HepG2 (cell line): ENCODE measurements at regions not wholly inside any gene's neighbourhood (a gene's known extent, or its start where the extent isn't known, plus 50 kb on each side); places are given as distances from the start of the nearest gene placed in this dataset.

Source experiments
- ATAC-seq: fragments of 200-7000 bp; cut with Tn5 transposase; 3 replicates; pipeline ENCODE4 v1.9.1; 2020; ENCODE audit warnings: mild to moderate bottlenecking, moderate library complexity
- BruUV-seq: library from RNA; stranded (reverse); fragments of 400-500 nt; replicated peaks from 2 replicates; lab custom pipeline; 2021; lab: Mats Ljungman, UMichigan
- CTCF ChIA-PET: fragments of 300-600 bp; formaldehyde crosslinking; extraction: SDS; loops from one replicate; lab custom pipeline; 2021; ENCODE audit warnings: low total read pairs, inconsistent platforms, low intra/inter-chr PET ratio; lab: Yijun Ruan, JAX
- POLR2A ChIA-PET: fragments of 350-600 bp; sonication (Branson Sonifier 250); formaldehyde crosslinking; loops from one replicate; lab custom pipeline; 2020; ENCODE audit warnings: antibody characterized with exemption, inconsistent platforms; lab: Yijun Ruan, JAX
- DNase-seq: peaks from one replicate; pipeline ENCODE4 v3.0.0-alpha.2; 2015; ENCODE audit warnings: low spot score
- FAIRE-seq: peaks from 3 replicates; lab custom pipeline; 2011; peaks lifted over from hg19 to GRCh38; lab: Jason Lieb, UNC
- H2AFZ ChIP-seq: one replicate; pipeline ENCODE4 v1.6.1; 2011; ENCODE audit warnings: low read length, inconsistent platforms
- H3K27ac ChIP-seq: fragments of 300-600 bp; 3 replicates; pipeline ENCODE4 v1.8.0; 2011; ENCODE audit warnings: mixed run types, mild to moderate bottlenecking, mixed read lengths, low read length, inconsistent platforms; ENCODE audit not compliant: insufficient read depth; ENCODE audit errors: extremely low read length
- H3K27me3 ChIP-seq, 2 experiments: fragments of 200-600 bp in 1 of 2; 2 replicates in 1 of 2; 3 replicates in 1 of 2; pipeline versions ENCODE4 v1.6.0 to v1.8.0; 2011; ENCODE audit warnings: low read length in 2 of 2, mild to moderate bottlenecking in 2 of 2, moderate library complexity in 2 of 2, inconsistent platforms in 1 of 2; ENCODE audit not compliant: insufficient read depth in 2 of 2, control insufficient read depth in 1 of 2
- H3K36me3 ChIP-seq, 2 experiments: fragments of 200-600 bp in 1 of 2; replicated peaks in 1 of 2; 2 replicates in 1 of 2; 3 replicates in 1 of 2; pipeline versions ENCODE4 v1.5.1 to v1.8.0; 2011; ENCODE audit warnings: low read length in 2 of 2, inconsistent platforms in 1 of 2; ENCODE audit not compliant: insufficient read depth in 2 of 2, control insufficient read depth in 1 of 2
- H3K4me1 ChIP-seq: 2 replicates; pipeline ENCODE4 v1.5.1; 2012; ENCODE audit warnings: low read length, inconsistent platforms; ENCODE audit not compliant: insufficient read depth
- H3K4me2 ChIP-seq: 2 replicates; pipeline ENCODE4 v1.6.0; 2011; ENCODE audit warnings: low read depth, low read length, inconsistent platforms
- H3K4me3 ChIP-seq, 3 experiments: fragments of 200-600 bp in 1 of 3; sonication (generic), shearing (Covaris generic) in 1 of 3; replicated peaks in 1 of 3; 2 replicates each; pipeline ENCODE4 v1.5.1; 2011 to 2016; ENCODE audit warnings: low read length in 3 of 3, inconsistent platforms in 2 of 3, low read depth in 2 of 3, mild to moderate bottlenecking in 2 of 3, control low read depth in 1 of 3, mixed read lengths in 1 of 3; ENCODE audit not compliant: insufficient read depth in 1 of 3
- H3K79me2 ChIP-seq: one replicate; pipeline ENCODE4 v1.6.1; 2011; ENCODE audit warnings: low read length, inconsistent platforms; ENCODE audit not compliant: insufficient read depth
- H3K9ac ChIP-seq: 2 replicates; pipeline ENCODE4 v1.6.0; 2011; ENCODE audit warnings: mild to moderate bottlenecking, low read depth, low read length, inconsistent platforms; ENCODE audit not compliant: insufficient read depth
- H3K9me3 ChIP-seq: 2 replicates; pipeline ENCODE4 v1.5.1; 2012; ENCODE audit warnings: mild to moderate bottlenecking, low read length
- H4K20me1 ChIP-seq: 2 replicates; pipeline ENCODE4 v1.6.0; 2011; ENCODE audit warnings: inconsistent platforms, mild to moderate bottlenecking, low read length, moderate library complexity; ENCODE audit not compliant: insufficient read depth
- CBX2 ChIP-seq, 2 experiments: fragments of 200-600 bp in 1 of 2; sonication (generic); formaldehyde crosslinking in 1 of 2; IDR thresholded peaks; 2 replicates each; pipeline versions ENCODE4 v1.7.0 to v1.8.1; 2018 to 2022; ENCODE audit warnings: low read depth in 2 of 2, low read length in 1 of 2, mild to moderate bottlenecking in 1 of 2, missing genetic modification reagents in 1 of 2
- EZH2 ChIP-seq: conservative IDR thresholded peaks from 2 replicates; pipeline ENCODE4 v1.6.1; 2012; ENCODE audit warnings: mild to moderate bottlenecking, low read depth, low read length, moderate library complexity
- HBP1 ChIP-seq: IDR thresholded peaks from 2 replicates; pipeline ENCODE4 v1.6.1; 2016; ENCODE audit warnings: low read depth, control low read depth
- ZNF30 ChIP-seq: sonication (generic); formaldehyde crosslinking; IDR thresholded peaks from 2 replicates; pipeline ENCODE4 v1.5.0; 2020; ENCODE audit warnings: mild to moderate bottlenecking, missing genetic modification reagents
- WGBS: methylation state at CpG from one replicate; pipeline ENCODE4 v1.1.6; 2017; ENCODE audit warnings: low lambda C conversion rate; 5-methylcytosine and 5-hydroxymethylcytosine counted together
- in situ Hi-C: cut with HindIII; loops from 2 replicates; pipeline ENCODE4 v1.10.0; 2017; ENCODE audit warnings: low pct_unique_long_range_greater_than_20kb; ENCODE audit not compliant: extremely low pct_ligation_motif_present
- intact Hi-C: fragments of 100-400 bp; cut with micrococcal nuclease; formaldehyde crosslinking; loops from one replicate; pipeline ENCODE4 v1.10.0; 2022; ENCODE audit not compliant: unreplicated experiment

GRCh38 chr20:56924292-56925081 is 295.4 kb downstream of the TFAP2C start:
- no peaks in the 10 kb centered on the region for H3K79me2 ChIP-seq
- FAIRE-seq (no peak), DNase-seq (no peak), ATAC-seq (no peak)
- intact Hi-C loops (no loop called here), in situ Hi-C loops (no loop called here)
- H3K27me3 ChIP-seq = peaks cover 8 to 69% of the 10 kb centered on the region in 2 experiments
- H3K4me1 ChIP-seq = no peaks in the 10 kb centered on the region
- no peak overlapping the region for H3K4me2 ChIP-seq
- TF ChIP-seq CBX2 (IDR thresholded peaks at IDR 0.05; ENCODE audit: low read depth, low read length) (peak; percentile 88; the same call in 1 of the 2 replicates), CBX2 (CRISPR knock-in tag; IDR thresholded peaks at IDR 0.05; ENCODE audit: low read depth) (no peak), ZNF30 (no peak)
- H3K27ac ChIP-seq = no peak overlapping the region
- no peak overlapping the region for H3K9ac ChIP-seq
- ChIA-PET POLR2A (no interaction called here), CTCF (no interaction called here)
- H2AFZ ChIP-seq = no peak overlapping the region
- H3K9me3 ChIP-seq = no peaks in the 10 kb centered on the region
- no peaks in the 10 kb centered on the region for H4K20me1 ChIP-seq
- H3K4me3 ChIP-seq = no peak overlapping the region
- H3K36me3 ChIP-seq = no peaks in the 10 kb centered on the region
- WGBS = 57% methylated on average over 34 of the region's 34 CpGs
- no TSS peak for BruUV-seq

- H2AFZ ChIP-seq = no peak overlapping the region
- WGBS = 55% methylated on average over 66 of the region's 73 CpGs
- H3K4me2 ChIP-seq = no peak overlapping the region
Observed at GRCh38 chr20:56925082-56925830, 296.1 kb downstream of the TFAP2C start.

More at GRCh38 chr20:56925082-56925830, 296.1 kb downstream of the TFAP2C start:
- H3K27me3 ChIP-seq = peaks cover 8 to 75% of the 10 kb centered on the region in 2 experiments
- no peaks in the 10 kb centered on the region for H3K9me3 ChIP-seq
- no peaks in the 10 kb centered on the region for H4K20me1 ChIP-seq
- DNase-seq (no peak), FAIRE-seq (no peak), ATAC-seq (no peak)
- TF ChIP-seq HBP1 (CRISPR knock-in tag) (no peak), EZH2 (0 out of 2 replicates have a peak, but pooled peaks have one; percentile 77)
- in situ Hi-C loops (no loop called here), intact Hi-C loops (no loop called here)
- H3K79me2 ChIP-seq = no peaks in the 10 kb centered on the region
- no peaks in the 10 kb centered on the region for H3K4me1 ChIP-seq
- CTCF ChIA-PET = no interaction called here
- BruUV-seq = no TSS peak
- no peak overlapping the region for H3K9ac ChIP-seq
- no peak overlapping the region for H3K4me3 ChIP-seq
- POLR2A ChIA-PET = no interaction called here
- H3K27ac ChIP-seq = no peak overlapping the region
- H3K36me3 ChIP-seq = no peaks in the 10 kb centered on the region
